GM12872 (cell line): ENCODE measurements at regions not wholly inside any gene's neighbourhood (a gene's known extent, or its start where the extent isn't known, plus 50 kb on each side); places are given as distances from the start of the nearest gene placed in this dataset.

Experiments
- TF ChIP-seq, protein P1 (sequence below): IDR thresholded peaks from 3 replicates; pipeline ENCODE4 v1.5.1; 2011; ENCODE audit warnings: low read depth, mild to moderate bottlenecking, low read length, moderate library complexity; ENCODE audit not compliant: insufficient read depth

DNA sequence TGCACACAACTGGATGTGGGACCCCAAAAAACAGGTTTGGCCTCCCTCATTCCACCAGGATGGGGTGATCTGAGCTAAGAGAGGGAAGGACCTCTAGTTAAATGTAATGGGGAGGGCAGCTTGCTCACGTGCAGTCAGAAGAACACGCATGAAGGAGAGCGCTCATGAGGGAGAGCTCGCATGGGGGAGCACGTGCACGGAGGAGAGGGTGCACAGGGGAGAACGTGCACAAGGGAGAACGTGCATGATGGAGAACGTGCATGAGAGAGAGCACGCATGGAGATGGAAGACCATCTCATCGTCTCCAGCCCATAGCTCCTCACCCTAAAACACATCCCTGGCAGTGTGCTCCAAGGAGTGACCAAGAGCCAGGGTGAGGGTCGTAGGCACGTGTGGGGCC, 141.2 kb downstream of the RBFOX3 start:
- TF ChIP-seq, protein P1, sequence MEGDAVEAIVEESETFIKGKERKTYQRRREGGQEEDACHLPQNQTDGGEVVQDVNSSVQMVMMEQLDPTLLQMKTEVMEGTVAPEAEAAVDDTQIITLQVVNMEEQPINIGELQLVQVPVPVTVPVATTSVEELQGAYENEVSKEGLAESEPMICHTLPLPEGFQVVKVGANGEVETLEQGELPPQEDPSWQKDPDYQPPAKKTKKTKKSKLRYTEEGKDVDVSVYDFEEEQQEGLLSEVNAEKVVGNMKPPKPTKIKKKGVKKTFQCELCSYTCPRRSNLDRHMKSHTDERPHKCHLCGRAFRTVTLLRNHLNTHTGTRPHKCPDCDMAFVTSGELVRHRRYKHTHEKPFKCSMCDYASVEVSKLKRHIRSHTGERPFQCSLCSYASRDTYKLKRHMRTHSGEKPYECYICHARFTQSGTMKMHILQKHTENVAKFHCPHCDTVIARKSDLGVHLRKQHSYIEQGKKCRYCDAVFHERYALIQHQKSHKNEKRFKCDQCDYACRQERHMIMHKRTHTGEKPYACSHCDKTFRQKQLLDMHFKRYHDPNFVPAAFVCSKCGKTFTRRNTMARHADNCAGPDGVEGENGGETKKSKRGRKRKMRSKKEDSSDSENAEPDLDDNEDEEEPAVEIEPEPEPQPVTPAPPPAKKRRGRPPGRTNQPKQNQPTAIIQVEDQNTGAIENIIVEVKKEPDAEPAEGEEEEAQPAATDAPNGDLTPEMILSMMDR = no peak

DNA sequence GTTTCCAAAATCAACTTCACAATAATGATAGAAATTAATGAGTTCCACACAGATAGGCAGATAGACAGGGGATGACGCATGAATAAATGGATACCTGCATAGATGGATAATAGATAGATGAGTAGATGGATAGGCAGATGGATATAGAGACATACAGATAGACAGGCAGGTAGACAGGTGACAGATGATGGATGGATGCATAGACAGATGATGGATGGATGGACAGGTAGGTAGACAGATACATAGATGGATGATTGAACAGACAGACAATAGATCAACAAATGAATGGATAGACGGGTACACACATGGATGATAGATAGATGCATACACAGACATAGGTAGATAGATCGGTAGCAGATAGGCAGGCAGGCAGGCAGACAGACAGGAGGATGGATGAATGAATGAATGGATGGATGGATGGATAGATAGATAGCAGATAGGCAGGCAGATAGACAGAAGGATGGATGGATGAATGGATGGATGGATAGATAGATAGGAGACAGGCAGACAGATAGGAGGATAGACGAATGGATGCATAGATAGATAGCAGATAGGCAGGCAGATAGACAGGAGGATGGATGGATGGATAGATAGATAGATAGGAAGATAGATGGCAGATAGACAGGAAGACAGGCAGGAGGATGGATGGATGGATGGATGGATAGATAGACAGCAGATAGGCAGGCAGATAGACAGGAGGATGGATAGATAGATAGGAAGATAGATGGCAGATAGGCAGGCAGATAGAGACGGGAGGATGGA, 142.5 kb downstream of the RBFOX3 start:
- TF ChIP-seq, protein P1 = no peak

DNA sequence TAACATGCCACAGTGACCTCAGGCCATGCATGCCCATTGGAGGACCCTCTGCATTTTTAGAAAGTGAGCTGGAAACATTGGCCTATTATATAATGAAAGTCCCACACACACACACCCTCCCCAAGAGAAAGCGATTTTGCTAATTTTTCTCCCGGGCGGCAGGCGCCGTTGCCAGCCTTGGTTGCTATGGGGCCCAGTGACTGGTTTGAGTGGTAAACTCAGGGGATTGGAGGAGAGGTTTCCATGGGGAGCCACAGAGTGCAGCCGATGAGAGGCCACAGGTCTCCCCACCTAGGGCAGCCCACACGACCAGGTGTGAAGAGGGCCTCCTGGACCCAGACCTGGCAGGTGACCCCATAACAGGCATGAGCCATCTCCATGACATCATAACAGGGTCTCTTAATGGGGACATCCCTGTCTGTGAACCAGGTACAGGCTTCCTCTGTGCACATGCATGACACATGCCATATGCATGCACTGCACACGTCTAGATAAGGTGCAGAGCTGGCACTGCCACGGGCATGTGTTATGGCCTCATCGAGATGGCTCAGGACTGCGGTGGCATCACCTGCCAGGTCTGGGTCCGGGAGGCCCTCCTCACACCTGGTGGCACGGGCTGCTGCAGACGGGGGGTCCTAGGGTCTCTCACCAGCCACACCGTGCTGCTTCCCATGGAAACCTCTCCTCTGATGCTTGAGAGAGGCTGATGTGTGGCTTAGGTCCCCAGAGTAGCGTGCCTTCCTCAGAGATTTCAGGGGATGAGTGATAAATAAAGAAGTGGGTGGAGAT, 144.1 kb downstream of the RBFOX3 start:
- TF ChIP-seq, protein P1 = no peak

DNA sequence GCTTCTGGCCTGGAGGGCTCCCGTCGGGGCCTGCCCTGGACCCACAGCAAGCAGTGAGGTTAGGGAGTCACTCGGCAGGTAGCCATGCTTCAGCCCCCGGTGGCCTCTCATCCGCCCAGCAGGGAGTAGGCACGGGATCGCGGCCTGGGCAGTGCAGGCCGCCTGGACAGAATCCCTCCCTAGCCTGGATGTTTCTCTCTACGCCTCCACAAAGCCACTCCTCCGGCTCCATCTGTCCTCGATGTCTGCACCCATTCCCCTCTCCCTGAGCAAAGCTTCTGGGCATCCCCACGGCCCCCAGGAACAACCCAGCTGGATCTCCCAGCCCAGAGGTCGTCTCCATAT, 145.2 kb downstream of the RBFOX3 start:
- TF ChIP-seq, protein P1 = no peak

DNA sequence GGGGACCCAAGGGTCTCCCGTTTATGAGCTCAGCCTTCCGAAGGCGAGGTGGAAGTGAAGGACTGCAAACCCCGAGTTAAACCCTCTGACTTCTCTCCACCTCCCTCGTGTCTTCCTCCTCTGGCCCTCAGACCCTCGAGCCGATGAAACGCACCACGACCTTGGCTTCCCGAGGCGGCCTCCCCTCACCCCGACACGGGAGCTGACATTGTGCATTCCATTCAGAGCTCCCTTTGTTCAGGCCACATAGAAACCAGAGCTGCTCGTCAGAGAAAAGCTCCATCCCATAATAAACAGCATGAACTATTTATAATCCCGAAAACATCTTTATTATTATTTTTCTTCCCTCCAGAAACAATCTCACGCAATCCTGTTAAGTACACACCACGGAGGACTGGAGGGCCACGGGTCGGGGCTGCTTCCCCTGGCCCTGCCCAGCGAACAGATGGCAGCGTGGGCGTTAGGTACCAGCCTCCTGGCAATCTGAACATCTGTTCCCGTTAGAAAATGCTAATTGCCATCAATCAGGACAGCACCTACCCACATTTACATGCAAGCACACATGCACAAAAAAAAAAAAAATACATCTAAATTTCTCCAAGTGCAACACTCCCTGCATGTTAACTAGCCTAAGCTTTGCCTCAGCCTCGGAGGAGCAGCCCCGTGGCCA, 145.7 kb downstream of the RBFOX3 start:
- TF ChIP-seq, protein P1 = no peak

DNA sequence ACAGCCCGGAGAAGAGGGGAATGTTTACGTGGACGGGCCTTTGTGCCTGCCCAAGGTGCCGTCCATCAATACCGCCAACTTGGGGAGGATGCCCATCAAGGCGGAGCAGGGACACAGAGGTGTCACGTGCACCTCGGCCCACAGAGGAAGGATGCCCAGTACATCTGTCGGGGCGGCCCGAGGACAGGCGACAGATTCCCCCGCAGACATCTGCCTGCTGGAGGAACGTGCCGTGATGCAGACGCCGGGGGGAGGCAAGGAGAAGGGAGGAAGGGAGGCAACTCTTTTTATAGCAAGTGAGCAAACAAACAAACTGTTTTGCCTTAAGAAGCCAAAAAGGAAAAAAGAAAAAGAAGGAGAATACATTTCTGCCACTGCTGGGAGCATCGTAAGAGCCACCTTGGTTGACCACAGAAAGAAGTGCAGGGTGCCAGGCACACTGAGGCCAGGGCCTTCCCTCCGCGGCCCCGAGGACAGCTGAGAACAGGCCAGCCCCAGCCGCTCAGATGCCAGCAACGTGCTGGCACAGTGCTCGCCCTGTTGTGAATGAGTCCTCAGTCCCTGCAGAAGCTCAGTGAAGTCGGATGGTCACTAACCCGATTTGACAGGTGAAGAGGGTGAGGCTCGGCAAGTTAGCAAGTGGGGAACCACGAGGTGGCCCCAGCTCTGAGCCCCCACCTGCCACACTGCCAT, 146.4 kb downstream of the RBFOX3 start:
- TF ChIP-seq, protein P1 = no peak
